ENCODE measurements at regions not wholly inside any gene's neighbourhood (a gene's known extent, or its start where the extent isn't known, plus 50 kb on each side); places are given as distances from the start of the nearest gene placed in this dataset.
"Not testable (repeated sequence)": the region's sequence is repeated elsewhere in the genome, so short reads cannot be mapped to it uniquely, and the experiment has no call there.

DNA sequence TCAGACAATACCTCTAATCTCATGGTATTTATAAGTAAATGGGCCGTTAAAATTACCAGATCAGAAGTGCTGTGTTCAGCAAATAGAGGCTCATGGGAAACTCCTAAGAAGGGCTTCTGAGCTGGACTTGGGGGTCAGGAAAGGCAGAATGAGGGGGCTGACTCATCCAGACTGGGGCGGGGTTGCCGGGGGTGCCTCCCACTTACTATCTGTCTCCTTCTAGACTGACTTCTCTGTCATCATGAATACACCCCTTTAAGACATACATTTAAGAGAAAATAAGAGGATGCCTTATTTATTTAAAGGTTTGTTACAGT lies 96.0 kb upstream of the ERRFI1 start:
- POLR2A ChIA-PET, result interaction anchor here (0.7 kb wide), 1 partner anchor 1306 kb away, joined by 9 read pairs; no protein-coding TSS in a partner anchor
- TF ChIP-seq, protein P1, sequence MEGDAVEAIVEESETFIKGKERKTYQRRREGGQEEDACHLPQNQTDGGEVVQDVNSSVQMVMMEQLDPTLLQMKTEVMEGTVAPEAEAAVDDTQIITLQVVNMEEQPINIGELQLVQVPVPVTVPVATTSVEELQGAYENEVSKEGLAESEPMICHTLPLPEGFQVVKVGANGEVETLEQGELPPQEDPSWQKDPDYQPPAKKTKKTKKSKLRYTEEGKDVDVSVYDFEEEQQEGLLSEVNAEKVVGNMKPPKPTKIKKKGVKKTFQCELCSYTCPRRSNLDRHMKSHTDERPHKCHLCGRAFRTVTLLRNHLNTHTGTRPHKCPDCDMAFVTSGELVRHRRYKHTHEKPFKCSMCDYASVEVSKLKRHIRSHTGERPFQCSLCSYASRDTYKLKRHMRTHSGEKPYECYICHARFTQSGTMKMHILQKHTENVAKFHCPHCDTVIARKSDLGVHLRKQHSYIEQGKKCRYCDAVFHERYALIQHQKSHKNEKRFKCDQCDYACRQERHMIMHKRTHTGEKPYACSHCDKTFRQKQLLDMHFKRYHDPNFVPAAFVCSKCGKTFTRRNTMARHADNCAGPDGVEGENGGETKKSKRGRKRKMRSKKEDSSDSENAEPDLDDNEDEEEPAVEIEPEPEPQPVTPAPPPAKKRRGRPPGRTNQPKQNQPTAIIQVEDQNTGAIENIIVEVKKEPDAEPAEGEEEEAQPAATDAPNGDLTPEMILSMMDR (IDR thresholded peaks at IDR 0.05; ENCODE audit: insufficient read depth, low read depth, low read length), result no peak
- H3K27me3 ChIP-seq (ENCODE audit: control insufficient read depth, insufficient read depth, low read length), result no peaks in the 10 kb centered on the region
- no peak for DNase-seq (ENCODE audit: low read depth)
- H3K4me3 ChIP-seq (ENCODE audit: low read depth, low read length), result no peak overlapping the region
- CTCF ChIA-PET, result interaction anchor here (1.3 to 1.4 kb wide), 2 partner anchors 9 to 18 kb away, joined by 3 to 5 read pairs; no protein-coding TSS in a partner anchor
- no peaks in the 10 kb centered on the region for H3K36me3 ChIP-seq (ENCODE audit: control insufficient read depth, insufficient read depth, low read length)

DNA sequence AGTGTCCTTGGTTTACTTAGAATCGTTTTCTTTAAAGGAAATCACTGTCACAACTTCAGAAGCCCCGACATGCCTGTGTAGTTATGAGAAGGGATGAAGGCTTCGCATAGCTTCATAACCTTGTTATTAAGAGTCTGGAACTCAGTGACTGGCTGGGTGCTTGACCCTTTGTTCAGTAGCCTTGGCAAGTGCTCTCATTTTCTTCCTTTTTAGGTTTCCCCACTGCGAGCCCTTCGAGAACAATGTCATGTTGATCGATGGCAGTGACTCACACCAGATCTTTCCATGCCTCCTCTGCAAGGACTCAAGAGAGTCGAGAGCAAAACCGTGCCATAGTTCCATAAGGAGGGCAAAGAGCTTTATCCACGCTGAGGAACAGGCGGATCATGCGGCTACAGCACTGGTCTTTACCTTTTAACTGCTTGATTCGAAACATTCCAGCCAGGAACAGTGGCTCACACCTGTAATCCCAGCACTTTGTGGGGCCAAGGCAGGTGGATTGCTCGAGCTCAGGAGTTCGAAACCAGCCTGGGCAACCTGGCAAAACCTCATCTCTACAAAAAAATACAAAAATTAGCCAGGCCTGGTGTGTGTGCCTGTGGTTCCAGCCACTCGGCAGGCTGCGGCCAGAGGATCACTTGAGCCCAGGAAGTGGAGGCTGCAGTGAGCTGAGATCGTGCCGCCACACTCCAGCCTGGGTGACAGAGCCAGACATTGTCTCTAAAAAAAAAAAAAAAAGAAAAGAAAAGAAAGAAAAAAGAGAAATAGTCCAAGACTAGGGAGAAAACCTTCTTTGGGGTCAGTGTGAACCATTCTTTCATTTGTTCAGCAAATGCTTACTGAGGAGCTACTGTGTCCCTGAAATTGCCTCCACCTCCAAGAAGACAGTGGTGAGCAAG lies 95.4 kb upstream of the ERRFI1 start:
- DNase-seq (ENCODE audit: low read depth), result no peak
- ChIA-PET CTCF (interaction anchor here (0.7 to 1.4 kb wide), 3 partner anchors 11 to 114 kb away, joined by 3 read pairs; no protein-coding TSS in a partner anchor), POLR2A (interaction anchor here (0.7 kb wide), 1 partner anchor 1306 kb away, joined by 9 read pairs; no protein-coding TSS in a partner anchor)
- TF ChIP-seq, protein P1 (IDR thresholded peaks at IDR 0.05; ENCODE audit: insufficient read depth, low read depth, low read length), result no peak
- H3K4me3 ChIP-seq (ENCODE audit: low read depth, low read length), result no peak overlapping the region
- H3K36me3 ChIP-seq (ENCODE audit: control insufficient read depth, insufficient read depth, low read length), result no peaks in the 10 kb centered on the region
- H3K27me3 ChIP-seq (ENCODE audit: control insufficient read depth, insufficient read depth, low read length), result no peaks in the 10 kb centered on the region

DNA sequence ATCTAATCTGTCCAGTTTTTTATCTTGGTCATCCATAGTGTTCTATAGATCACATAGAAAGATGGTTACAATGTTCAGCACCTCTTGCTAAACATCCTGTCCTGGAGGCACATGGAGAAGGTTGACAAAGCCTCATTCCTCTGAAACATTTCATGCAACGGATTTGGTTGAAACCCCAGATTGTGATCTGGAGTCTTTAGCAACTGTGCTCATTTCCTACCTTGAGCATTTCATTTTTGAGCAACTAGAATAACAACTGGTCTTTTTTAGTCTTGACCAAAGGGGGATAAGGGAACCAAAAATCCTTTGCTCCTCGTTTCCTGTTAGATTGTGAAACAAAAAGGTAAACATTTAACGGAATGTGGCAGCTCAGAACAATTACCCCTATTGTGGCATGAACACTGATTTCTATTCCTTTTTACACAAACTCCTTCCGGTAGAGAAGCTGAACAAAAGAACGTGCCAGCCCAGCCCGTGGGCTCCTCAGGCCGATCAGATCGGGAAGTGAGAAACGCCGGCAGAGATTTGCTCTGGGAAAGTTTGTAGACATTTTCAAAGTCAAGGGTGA lies 94.7 kb upstream of the ERRFI1 start:
- DNase-seq (ENCODE audit: low read depth), result no peak
- ChIA-PET CTCF (interaction anchor here (0.7 to 0.9 kb wide), 3 partner anchors 12 to 113 kb away, joined by 3 read pairs; no protein-coding TSS in a partner anchor), POLR2A (no interaction called here)
- Histone ChIP-seq H3K36me3 (ENCODE audit: control insufficient read depth, insufficient read depth, low read length) (no peaks in the 10 kb centered on the region), H3K4me3 (ENCODE audit: low read depth, low read length) (no peak overlapping the region), H3K27me3 (ENCODE audit: control insufficient read depth, insufficient read depth, low read length) (no peaks in the 10 kb centered on the region)
- TF ChIP-seq, protein P1 (IDR thresholded peaks at IDR 0.05; ENCODE audit: insufficient read depth, low read depth, low read length), result no peak

DNA sequence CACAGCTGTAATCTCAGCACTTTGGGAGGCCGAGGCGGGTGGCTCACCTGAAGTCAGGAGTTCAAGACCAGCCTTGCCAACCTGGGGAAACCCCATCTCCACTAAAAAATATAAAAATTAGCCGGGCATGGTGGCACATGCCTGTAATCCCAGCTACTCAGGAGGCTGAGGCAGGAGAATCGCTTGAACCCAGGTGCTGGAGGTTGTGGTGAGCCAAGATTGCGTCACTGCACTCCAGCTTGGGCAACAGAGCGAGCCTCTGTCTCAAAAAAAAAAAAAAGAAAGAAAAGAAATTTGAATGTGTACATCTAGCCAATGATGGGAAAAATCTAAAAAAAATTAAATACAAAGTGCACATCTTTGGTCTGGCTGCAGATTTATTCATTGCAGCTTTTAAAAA lies 92.6 kb upstream of the ERRFI1 start:
- POLR2A ChIA-PET; H3K27me3 ChIP-seq (ENCODE audit: control insufficient read depth, insufficient read depth, low read length); CTCF ChIA-PET; DNase-seq (ENCODE audit: low read depth); H3K4me3 ChIP-seq (ENCODE audit: low read depth, low read length); H3K36me3 ChIP-seq (ENCODE audit: control insufficient read depth, insufficient read depth, low read length): not testable (repeated sequence)

DNA sequence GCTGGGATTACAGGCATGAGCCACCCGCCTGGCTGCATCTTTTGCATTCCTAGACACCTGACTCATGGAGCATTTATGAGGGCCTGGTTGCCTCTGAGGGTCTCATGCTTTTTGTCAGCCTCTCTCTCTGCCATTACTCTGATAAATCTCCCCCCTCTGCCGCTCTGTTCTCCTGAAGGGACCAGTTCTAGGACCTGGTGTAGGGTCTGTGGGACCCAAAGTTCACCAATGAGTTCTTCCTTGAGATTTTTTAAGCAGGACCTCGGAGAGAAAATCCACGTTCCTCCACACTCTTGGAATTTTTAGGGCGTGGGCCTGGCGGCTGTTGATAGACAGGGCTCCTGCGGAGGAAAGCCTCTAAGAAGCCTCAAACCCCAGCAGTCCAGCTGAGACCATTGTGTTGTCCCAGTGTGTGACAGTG lies 91.9 kb upstream of the ERRFI1 start:
- DNase-seq (ENCODE audit: low read depth), result no peak
- Histone ChIP-seq H3K27me3 (ENCODE audit: control insufficient read depth, insufficient read depth, low read length) (no peaks in the 10 kb centered on the region), H3K36me3 (ENCODE audit: control insufficient read depth, insufficient read depth, low read length) (no peaks in the 10 kb centered on the region), H3K4me3 (ENCODE audit: low read depth, low read length) (no peak overlapping the region)
- TF ChIP-seq, protein P1 (IDR thresholded peaks at IDR 0.05; ENCODE audit: insufficient read depth, low read depth, low read length), result no peak
- POLR2A ChIA-PET, result no interaction called here
- CTCF ChIA-PET, result no interaction called here
